ENCODE measurements at regions not wholly inside any gene's neighbourhood (a gene's known extent, or its start where the extent isn't known, plus 50 kb on each side); places are given as distances from the start of the nearest gene placed in this dataset.
"Not testable (repeated sequence)": the region's sequence is repeated elsewhere in the genome, so short reads cannot be mapped to it uniquely, and the experiment has no call there.

GRCh38 chr17:37859451-37859850 is 64.8 kb upstream of the TBC1D3K start:
- TF ChIP-seq CTCF (IDR thresholded peaks at IDR 0.05), result no peak
- H3K27ac ChIP-seq, result no peak overlapping the region
- no peak for DNase-seq (ENCODE audit: low spot score)

GRCh38 chr17:37858391-37858790 is 65.8 kb upstream of the TBC1D3K start:
- H3K4me1 ChIP-seq; H3K27ac ChIP-seq; H3K4me3 ChIP-seq; H3K36me3 ChIP-seq; H3K27me3 ChIP-seq; DNase-seq (ENCODE audit: low spot score): not testable (repeated sequence)
- H3K9me3 ChIP-seq, result peaks cover 0 to 15% of the 10 kb centered on the region in 2 donors

More at GRCh38 chr17:37859451-37859850, 64.8 kb upstream of the TBC1D3K start:
- Histone ChIP-seq H3K4me3 (no peak overlapping the region), H3K27me3 (no peaks in the 10 kb centered on the region), H3K36me3 (no peaks in the 10 kb centered on the region), H3K9me3 (peaks cover 0 to 15% of the 10 kb centered on the region in 2 donors), H3K4me1 (no peaks in the 10 kb centered on the region)

- Histone ChIP-seq H3K27ac (no peak overlapping the region), H3K27me3 (no peaks in the 10 kb centered on the region), H3K4me3 (no peak overlapping the region), H3K4me1 (no peaks in the 10 kb centered on the region), H3K9me3 (peaks cover 0 to 15% of the 10 kb centered on the region in 2 donors), H3K36me3 (no peaks in the 10 kb centered on the region)
- DNase-seq (ENCODE audit: low spot score), result no peak
- no peak for TF ChIP-seq CTCF (IDR thresholded peaks at IDR 0.05)
Measured at GRCh38 chr17:37856245-37856644, 68.0 kb upstream of the TBC1D3K start.

- Histone ChIP-seq H3K4me3 (no peak overlapping the region), H3K27me3 (no peaks in the 10 kb centered on the region), H3K36me3 (no peaks in the 10 kb centered on the region), H3K9me3 (no peaks in the 10 kb centered on the region), H3K27ac (no peak overlapping the region), H3K4me1 (peaks cover 0 to 4% of the 10 kb centered on the region in 2 donors)
- DNase-seq (ENCODE audit: low spot score), result no peak
- TF ChIP-seq CTCF (IDR thresholded peaks at IDR 0.05), result no peak
Measured at GRCh38 chr17:37849617-37849972, 74.6 kb upstream of the TBC1D3K start.

GRCh38 chr17:37848690-37849616 is 75.3 kb upstream of the TBC1D3K start:
- H3K9me3 ChIP-seq, result no peaks in the 10 kb centered on the region
- no peak for DNase-seq (ENCODE audit: low spot score)

More at GRCh38 chr17:37848690-37849616, 75.3 kb upstream of the TBC1D3K start:
- TF ChIP-seq CTCF (IDR thresholded peaks at IDR 0.05), result no peak
- H3K27me3 ChIP-seq, result no peaks in the 10 kb centered on the region
- H3K4me3 ChIP-seq, result no peak overlapping the region
- no peaks in the 10 kb centered on the region for H3K36me3 ChIP-seq
- peaks cover 0 to 10% of the 10 kb centered on the region in 2 donors for H3K4me1 ChIP-seq
- H3K27ac ChIP-seq, result no peak overlapping the region

All from right atrium auricular region (tissue), 2 donors.